SK-N-SH (cell line): ENCODE measurements at regions not wholly inside any gene's neighbourhood (a gene's known extent, or its start where the extent isn't known, plus 50 kb on each side); places are given as distances from the start of the nearest gene placed in this dataset.

ENCODE experiments used
- CTCF ChIA-PET: fragments of 300-600, 350-600 bp; formaldehyde crosslinking; extraction: SDS; loops from one replicate; lab custom pipeline; 2021; lab: Yijun Ruan, JAX
- POLR2A ChIA-PET: fragments of 350-600 bp; sonication (Branson Sonifier 250); formaldehyde crosslinking; extraction: SDS; loops from one replicate; lab custom pipeline; 2020; ENCODE audit warnings: antibody characterized with exemption, inconsistent platforms; lab: Yijun Ruan, JAX
- DNase-seq: peaks from one replicate; pipeline ENCODE4 v3.0.0; 2012
- H2AFZ ChIP-seq: fragments of 200-600 bp; sonication (generic); 2 replicates; pipeline ENCODE4 v1.8.1; 2016; ENCODE audit warnings: antibody characterized with exemption, mild to moderate bottlenecking, low read depth
- H3F3A ChIP-seq: fragments of 200-600 bp; sonication (generic); replicated peaks from 2 replicates; pipeline ENCODE3; 2016; ENCODE audit warnings: antibody characterized with exemption, mild to moderate bottlenecking; ENCODE audit not compliant: insufficient read depth
- H3K27ac ChIP-seq, 2 experiments: fragments of 200-500 bp in 1 of 2; fragments of 200-600 bp in 1 of 2; sonication (Bioruptor generic) in 1 of 2; sonication (generic), shearing (Covaris generic) in 1 of 2; 2 replicates each; pipeline versions ENCODE4 v1.5.1 to v1.6.1; 2014 to 2016; ENCODE audit warnings: low read depth in 2 of 2, inconsistent platforms in 1 of 2, low read length in 1 of 2, mild to moderate bottlenecking in 1 of 2, mixed read lengths in 1 of 2
- H3K27me3 ChIP-seq: fragments of 200-600 bp; sonication (generic), shearing (Covaris generic); 2 replicates; pipeline ENCODE4 v1.6.1; 2016; ENCODE audit warnings: mixed run types; ENCODE audit not compliant: insufficient read depth
- H3K36me3 ChIP-seq, 2 experiments: fragments of 200-500 bp in 1 of 2; fragments of 200-600 bp in 1 of 2; sonication (Bioruptor generic) in 1 of 2; sonication (generic) in 1 of 2; replicated peaks in 1 of 2; 2 replicates each; pipeline versions ENCODE3 to v1.5.1; 2014 to 2016; ENCODE audit warnings: low read length in 1 of 2, mild to moderate bottlenecking in 1 of 2; ENCODE audit not compliant: insufficient read depth in 2 of 2, control insufficient read depth in 1 of 2
- H3K4me1 ChIP-seq, 2 experiments: fragments of 200-500 bp in 1 of 2; fragments of 200-600 bp in 1 of 2; sonication (Bioruptor generic) in 1 of 2; sonication (generic), shearing (Covaris generic) in 1 of 2; 2 replicates each; pipeline versions ENCODE4 v1.5.1 to v1.6.1; 2014 to 2016; ENCODE audit warnings: low read depth in 1 of 2, low read length in 1 of 2, mixed run types in 1 of 2; ENCODE audit not compliant: insufficient read depth in 2 of 2, control insufficient read depth in 1 of 2
- H3K4me2 ChIP-seq: fragments of 200-600 bp; sonication (generic), shearing (Covaris generic); 2 replicates; pipeline ENCODE4 v1.6.1; 2017; ENCODE audit warnings: mixed run types
- H3K4me3 ChIP-seq, 2 experiments: fragments of 200-500 bp in 1 of 2; fragments of 200-600 bp in 1 of 2; sonication (Bioruptor generic) in 1 of 2; sonication (generic), shearing (Covaris generic) in 1 of 2; 2 replicates each; pipeline versions ENCODE4 v1.5.1 to v1.8.1; 2014 to 2016; ENCODE audit warnings: low read depth in 2 of 2, inconsistent platforms in 1 of 2, low read length in 1 of 2, mild to moderate bottlenecking in 1 of 2, mixed read lengths in 1 of 2, moderate library complexity in 1 of 2
- H3K79me2 ChIP-seq: fragments of 200-600 bp; sonication (generic); 2 replicates; pipeline ENCODE4 v1.8.1; 2017; ENCODE audit warnings: mild to moderate bottlenecking; ENCODE audit not compliant: insufficient read depth
- H3K9ac ChIP-seq: fragments of 200-600 bp; sonication (generic); 2 replicates; pipeline ENCODE4 v1.6.1; 2017; ENCODE audit warnings: mixed run types
- H3K9me2 ChIP-seq: fragments of 200-600 bp; sonication (generic); 2 replicates; pipeline ENCODE4 v1.6.1; 2017; ENCODE audit warnings: mixed run types
- H3K9me3 ChIP-seq: fragments of 200-600 bp; sonication (generic); 2 replicates; pipeline ENCODE4 v1.6.1; 2017; ENCODE audit warnings: mixed run types, mild to moderate bottlenecking, moderate library complexity
- H4K20me1 ChIP-seq: fragments of 200-600 bp; sonication (generic); 2 replicates; pipeline ENCODE4 v1.6.1; 2017; ENCODE audit warnings: mild to moderate bottlenecking, mixed run types; ENCODE audit not compliant: insufficient read depth
- EP300 ChIP-seq, 2 experiments: IDR thresholded peaks; 2 replicates each; pipeline versions ENCODE4 v1.4.0 to v1.6.1; 2012; ENCODE audit warnings: borderline replicate concordance in 1 of 2, low read depth in 1 of 2, low read length in 1 of 2
- EZH2phosphoT487 ChIP-seq: fragments of 200-600 bp; sonication (generic); IDR thresholded peaks from 2 replicates; pipeline ENCODE4 v1.6.1; 2017; ENCODE audit warnings: low read depth, mixed run types, mild to moderate bottlenecking, antibody characterized with exemption, moderate library complexity, borderline replicate concordance
- FOSL2 ChIP-seq: IDR thresholded peaks from 2 replicates; pipeline ENCODE4 v1.4.0; 2012; ENCODE audit warnings: low read depth, mild to moderate bottlenecking, moderate library complexity, borderline replicate concordance
- FOXJ3 ChIP-seq: sonication (generic); formaldehyde crosslinking; IDR thresholded peaks from 2 replicates; pipeline ENCODE4 v1.5.1; 2020; ENCODE audit warnings: mild to moderate bottlenecking, missing genetic modification reagents
- FOXM1 ChIP-seq: IDR thresholded peaks from 2 replicates; pipeline ENCODE4 v1.4.0; 2012; ENCODE audit warnings: low read depth, mild to moderate bottlenecking
- JUND ChIP-seq: IDR thresholded peaks from 2 replicates; pipeline ENCODE4 v1.4.0; 2012
- NFIC ChIP-seq: IDR thresholded peaks from 2 replicates; pipeline ENCODE4 v1.4.0; 2012; ENCODE audit warnings: borderline replicate concordance
- NRF1 ChIP-seq: IDR thresholded peaks from 2 replicates; pipeline ENCODE4 v1.6.1; 2012; ENCODE audit warnings: low read depth, mild to moderate bottlenecking, low read length
- RXRA ChIP-seq: IDR thresholded peaks from 2 replicates; pipeline ENCODE4 v1.4.0; 2012; ENCODE audit warnings: low read depth, mild to moderate bottlenecking, borderline replicate concordance
- TAF1 ChIP-seq: IDR thresholded peaks from 2 replicates; pipeline ENCODE4 v1.6.1; 2012; ENCODE audit warnings: low read depth, mild to moderate bottlenecking, low read length, moderate library complexity, borderline replicate concordance
- TCF12 ChIP-seq: IDR thresholded peaks from 2 replicates; pipeline ENCODE4 v1.4.0; 2012
- YY1 ChIP-seq: IDR thresholded peaks from 2 replicates; pipeline ENCODE4 v1.4.0; 2012; ENCODE audit warnings: low read depth, mild to moderate bottlenecking
- WGBS: methylation state at CpG from one replicate; pipeline ENCODE4 v1.1.6; 2017; ENCODE audit warnings: low lambda C conversion rate; 5-methylcytosine and 5-hydroxymethylcytosine counted together
- TF ChIP-seq, protein P1 (sequence below): IDR thresholded peaks from 2 replicates; pipeline ENCODE4; 2012
- TF ChIP-seq, protein P2 (sequence below): IDR thresholded peaks from 2 replicates; pipeline ENCODE4 v1.4.0; 2012; ENCODE audit warnings: low read depth, borderline replicate concordance
- TF ChIP-seq, protein P3 (sequence below): fragments of 200-600 bp; sonication (generic); IDR thresholded peaks from 2 replicates; pipeline ENCODE4 v1.6.1; 2017; ENCODE audit warnings: antibody characterized with exemption, mild to moderate bottlenecking, moderate library complexity
- TF ChIP-seq, protein P4 (sequence below): fragments of 150-350 bp; IDR thresholded peaks from 2 replicates; pipeline ENCODE4 v1.6.1; 2016; ENCODE audit warnings: mild to moderate bottlenecking, low read depth, low read length
- TF ChIP-seq, protein P5 (sequence below): IDR thresholded peaks from 2 replicates; pipeline ENCODE4 v1.4.0; 2012; ENCODE audit warnings: low read depth
- TF ChIP-seq, protein P6 (sequence below): IDR thresholded peaks from 2 replicates; pipeline ENCODE4 v1.6.1; 2012; ENCODE audit warnings: mild to moderate bottlenecking, low read depth, low read length, moderate library complexity

DNA sequence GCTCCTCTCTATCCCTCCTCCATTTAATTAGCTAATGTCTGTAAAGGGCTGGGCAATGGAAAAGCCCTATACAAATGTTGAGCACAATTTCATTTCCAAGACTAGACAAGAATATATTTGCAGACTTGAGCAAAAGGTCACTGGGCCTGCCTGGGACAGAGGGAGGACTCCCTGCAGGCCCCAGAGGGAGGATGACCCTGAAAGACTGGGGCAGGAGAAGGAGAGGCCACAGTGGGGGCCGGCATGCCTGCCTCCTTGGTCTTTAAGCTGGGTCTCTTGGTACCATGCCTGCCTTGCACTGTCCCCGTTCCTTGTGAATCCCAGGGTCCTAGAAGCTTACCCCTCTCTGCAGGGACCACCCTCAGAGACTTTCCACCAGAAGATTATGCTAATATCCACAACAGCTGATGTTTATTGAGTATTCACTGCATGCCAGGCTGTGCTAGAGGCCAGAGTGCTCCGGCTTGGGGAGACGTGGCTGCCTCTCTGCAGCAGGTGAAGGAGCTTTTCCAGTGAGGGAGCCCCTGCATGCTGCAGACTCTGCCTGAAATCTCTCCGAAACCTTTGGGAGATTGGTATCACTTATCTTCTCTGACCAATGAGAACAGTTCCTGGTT is 72.7 kb upstream of the HSPA9 start (continued):
- TF ChIP-seq, protein P1, sequence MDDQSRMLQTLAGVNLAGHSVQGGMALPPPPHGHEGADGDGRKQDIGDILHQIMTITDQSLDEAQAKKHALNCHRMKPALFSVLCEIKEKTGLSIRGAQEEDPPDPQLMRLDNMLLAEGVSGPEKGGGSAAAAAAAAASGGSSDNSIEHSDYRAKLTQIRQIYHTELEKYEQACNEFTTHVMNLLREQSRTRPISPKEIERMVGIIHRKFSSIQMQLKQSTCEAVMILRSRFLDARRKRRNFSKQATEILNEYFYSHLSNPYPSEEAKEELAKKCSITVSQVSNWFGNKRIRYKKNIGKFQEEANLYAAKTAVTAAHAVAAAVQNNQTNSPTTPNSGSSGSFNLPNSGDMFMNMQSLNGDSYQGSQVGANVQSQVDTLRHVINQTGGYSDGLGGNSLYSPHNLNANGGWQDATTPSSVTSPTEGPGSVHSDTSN: no peak
- no peak for TF ChIP-seq NFIC
- TF ChIP-seq JUND: no peak

DNA sequence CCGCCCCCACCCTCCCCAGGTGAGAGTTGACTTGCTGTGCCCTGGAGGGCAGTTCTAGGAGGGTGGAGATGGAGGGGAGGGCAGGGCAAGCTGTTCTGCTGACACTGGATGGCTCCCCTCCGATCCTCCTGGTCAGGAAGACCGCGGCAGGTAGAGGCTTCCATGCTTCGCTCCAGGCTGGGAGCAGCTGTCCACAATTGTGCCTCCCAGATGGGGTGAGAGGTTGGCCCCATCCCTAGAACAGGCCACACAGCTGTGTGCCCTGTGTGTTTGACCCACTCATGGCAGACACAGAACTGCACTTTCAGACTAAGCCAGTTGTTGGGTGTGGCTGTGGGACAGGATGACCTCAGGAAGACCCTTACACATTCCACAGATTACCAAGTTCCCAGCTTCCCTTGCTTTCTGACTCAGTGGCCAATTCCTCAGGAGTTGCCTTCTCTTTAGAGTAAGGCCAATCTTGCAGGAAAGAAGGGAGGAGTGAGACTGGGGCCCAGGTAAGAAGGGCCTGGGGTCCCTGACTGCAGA is 72.1 kb upstream of the HSPA9 start:
- Histone ChIP-seq H3K4me1 (peaks cover 0 to 27% of the 10 kb centered on the region in 2 experiments; a peak in 1 of 4 replicates), H3K79me2 (no peaks in the 10 kb centered on the region), H3K27me3 (no peaks in the 10 kb centered on the region), H3K4me3 (no peak overlapping the region), H3K9ac (no peak overlapping the region), H3F3A (no peaks in the 10 kb centered on the region), H3K36me3 (no peaks in the 10 kb centered on the region), H4K20me1 (no peaks in the 10 kb centered on the region), H3K9me2 (no peaks in the 10 kb centered on the region), H2AFZ (no peak overlapping the region), H3K4me2 (no peak overlapping the region), H3K9me3 (no peaks in the 10 kb centered on the region), H3K27ac (no peak overlapping the region)
- no peak for TF ChIP-seq FOXJ3 (CRISPR knock-in tag)
- TF ChIP-seq, protein P1: no peak
- TF ChIP-seq YY1: no peak
- TF ChIP-seq, protein P2, sequence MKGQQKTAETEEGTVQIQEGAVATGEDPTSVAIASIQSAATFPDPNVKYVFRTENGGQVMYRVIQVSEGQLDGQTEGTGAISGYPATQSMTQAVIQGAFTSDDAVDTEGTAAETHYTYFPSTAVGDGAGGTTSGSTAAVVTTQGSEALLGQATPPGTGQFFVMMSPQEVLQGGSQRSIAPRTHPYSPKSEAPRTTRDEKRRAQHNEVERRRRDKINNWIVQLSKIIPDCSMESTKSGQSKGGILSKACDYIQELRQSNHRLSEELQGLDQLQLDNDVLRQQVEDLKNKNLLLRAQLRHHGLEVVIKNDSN: no peak
- no peak for TF ChIP-seq NRF1
- no peak for TF ChIP-seq RXRA
- no peak for TF ChIP-seq TAF1
- TF ChIP-seq, protein P3, sequence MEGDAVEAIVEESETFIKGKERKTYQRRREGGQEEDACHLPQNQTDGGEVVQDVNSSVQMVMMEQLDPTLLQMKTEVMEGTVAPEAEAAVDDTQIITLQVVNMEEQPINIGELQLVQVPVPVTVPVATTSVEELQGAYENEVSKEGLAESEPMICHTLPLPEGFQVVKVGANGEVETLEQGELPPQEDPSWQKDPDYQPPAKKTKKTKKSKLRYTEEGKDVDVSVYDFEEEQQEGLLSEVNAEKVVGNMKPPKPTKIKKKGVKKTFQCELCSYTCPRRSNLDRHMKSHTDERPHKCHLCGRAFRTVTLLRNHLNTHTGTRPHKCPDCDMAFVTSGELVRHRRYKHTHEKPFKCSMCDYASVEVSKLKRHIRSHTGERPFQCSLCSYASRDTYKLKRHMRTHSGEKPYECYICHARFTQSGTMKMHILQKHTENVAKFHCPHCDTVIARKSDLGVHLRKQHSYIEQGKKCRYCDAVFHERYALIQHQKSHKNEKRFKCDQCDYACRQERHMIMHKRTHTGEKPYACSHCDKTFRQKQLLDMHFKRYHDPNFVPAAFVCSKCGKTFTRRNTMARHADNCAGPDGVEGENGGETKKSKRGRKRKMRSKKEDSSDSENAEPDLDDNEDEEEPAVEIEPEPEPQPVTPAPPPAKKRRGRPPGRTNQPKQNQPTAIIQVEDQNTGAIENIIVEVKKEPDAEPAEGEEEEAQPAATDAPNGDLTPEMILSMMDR: no peak
- TF ChIP-seq, protein P4, sequence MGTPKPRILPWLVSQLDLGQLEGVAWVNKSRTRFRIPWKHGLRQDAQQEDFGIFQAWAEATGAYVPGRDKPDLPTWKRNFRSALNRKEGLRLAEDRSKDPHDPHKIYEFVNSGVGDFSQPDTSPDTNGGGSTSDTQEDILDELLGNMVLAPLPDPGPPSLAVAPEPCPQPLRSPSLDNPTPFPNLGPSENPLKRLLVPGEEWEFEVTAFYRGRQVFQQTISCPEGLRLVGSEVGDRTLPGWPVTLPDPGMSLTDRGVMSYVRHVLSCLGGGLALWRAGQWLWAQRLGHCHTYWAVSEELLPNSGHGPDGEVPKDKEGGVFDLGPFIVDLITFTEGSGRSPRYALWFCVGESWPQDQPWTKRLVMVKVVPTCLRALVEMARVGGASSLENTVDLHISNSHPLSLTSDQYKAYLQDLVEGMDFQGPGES: no peak
- no peak for TF ChIP-seq TCF12
- no peak for TF ChIP-seq FOXM1
- TF ChIP-seq JUND: no peak
- TF ChIP-seq FOSL2: no peak
- TF ChIP-seq, protein P5, sequence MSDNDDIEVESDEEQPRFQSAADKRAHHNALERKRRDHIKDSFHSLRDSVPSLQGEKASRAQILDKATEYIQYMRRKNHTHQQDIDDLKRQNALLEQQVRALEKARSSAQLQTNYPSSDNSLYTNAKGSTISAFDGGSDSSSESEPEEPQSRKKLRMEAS: no peak
- TF ChIP-seq, protein P6, sequence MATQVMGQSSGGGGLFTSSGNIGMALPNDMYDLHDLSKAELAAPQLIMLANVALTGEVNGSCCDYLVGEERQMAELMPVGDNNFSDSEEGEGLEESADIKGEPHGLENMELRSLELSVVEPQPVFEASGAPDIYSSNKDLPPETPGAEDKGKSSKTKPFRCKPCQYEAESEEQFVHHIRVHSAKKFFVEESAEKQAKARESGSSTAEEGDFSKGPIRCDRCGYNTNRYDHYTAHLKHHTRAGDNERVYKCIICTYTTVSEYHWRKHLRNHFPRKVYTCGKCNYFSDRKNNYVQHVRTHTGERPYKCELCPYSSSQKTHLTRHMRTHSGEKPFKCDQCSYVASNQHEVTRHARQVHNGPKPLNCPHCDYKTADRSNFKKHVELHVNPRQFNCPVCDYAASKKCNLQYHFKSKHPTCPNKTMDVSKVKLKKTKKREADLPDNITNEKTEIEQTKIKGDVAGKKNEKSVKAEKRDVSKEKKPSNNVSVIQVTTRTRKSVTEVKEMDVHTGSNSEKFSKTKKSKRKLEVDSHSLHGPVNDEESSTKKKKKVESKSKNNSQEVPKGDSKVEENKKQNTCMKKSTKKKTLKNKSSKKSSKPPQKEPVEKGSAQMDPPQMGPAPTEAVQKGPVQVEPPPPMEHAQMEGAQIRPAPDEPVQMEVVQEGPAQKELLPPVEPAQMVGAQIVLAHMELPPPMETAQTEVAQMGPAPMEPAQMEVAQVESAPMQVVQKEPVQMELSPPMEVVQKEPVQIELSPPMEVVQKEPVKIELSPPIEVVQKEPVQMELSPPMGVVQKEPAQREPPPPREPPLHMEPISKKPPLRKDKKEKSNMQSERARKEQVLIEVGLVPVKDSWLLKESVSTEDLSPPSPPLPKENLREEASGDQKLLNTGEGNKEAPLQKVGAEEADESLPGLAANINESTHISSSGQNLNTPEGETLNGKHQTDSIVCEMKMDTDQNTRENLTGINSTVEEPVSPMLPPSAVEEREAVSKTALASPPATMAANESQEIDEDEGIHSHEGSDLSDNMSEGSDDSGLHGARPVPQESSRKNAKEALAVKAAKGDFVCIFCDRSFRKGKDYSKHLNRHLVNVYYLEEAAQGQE: no peak
- no peak for TF ChIP-seq EZH2phosphoT487
- no peak for TF ChIP-seq NFIC
- no peak for TF ChIP-seq EP300 (IDR thresholded peaks at IDR 0.05; ENCODE audit: borderline replicate concordance in 1 of 2, low read depth in 1 of 2, low read length in 1 of 2)
- ChIA-PET CTCF (interaction anchor here (0.8 to 2.2 kb wide), 4 partner anchors 36 to 178 kb away, joined by 3 to 7 read pairs (median 5); no protein-coding TSS in a partner anchor), POLR2A (no interaction called here)
- DNase-seq: no peak
- 92% methylated on average over 5 of the region's 5 CpGs for WGBS
